HG02610 (cell line): ENCODE measurements at regions not wholly inside any gene's neighbourhood (a gene's known extent, or its start where the extent isn't known, plus 50 kb on each side); places are given as distances from the start of the nearest gene placed in this dataset.

Experiments used
- ATAC-seq: cut with Tn5 transposase; IDR thresholded peaks from one replicate; pipeline ENCODE4 v1.9.1; 2021; ENCODE audit warnings: mild to moderate bottlenecking, moderate library complexity; ENCODE audit not compliant: unreplicated experiment

- ATAC-seq, result no peak
These were observed 480.7 kb downstream of the PRKD1 start for GRCh38 chr14:29446971-29447370.

- no peak for ATAC-seq
These were observed 475.7 kb downstream of the PRKD1 start for GRCh38 chr14:29451941-29452340.

GRCh38 chr14:29453045-29453444, 474.6 kb downstream of the PRKD1 start:
- no peak for ATAC-seq

GRCh38 chr14:29454026-29454693, 473.5 kb downstream of the PRKD1 start:
- no peak for ATAC-seq

- ATAC-seq, result no peak
These were observed 469.1 kb downstream of the PRKD1 start for GRCh38 chr14:29458547-29458946.

GRCh38 chr14:29459531-29459930, 468.1 kb downstream of the PRKD1 start:
- no peak for ATAC-seq

- ATAC-seq, result no peak
These were observed 467.6 kb downstream of the PRKD1 start for GRCh38 chr14:29459969-29460560.

- ATAC-seq, result no peak
These were observed 466.5 kb downstream of the PRKD1 start for GRCh38 chr14:29461101-29461500.

GRCh38 chr14:29461506-29461905, 466.1 kb downstream of the PRKD1 start:
- no peak for ATAC-seq

GRCh38 chr14:29462321-29462720, 465.3 kb downstream of the PRKD1 start:
- no peak for ATAC-seq

- no peak for ATAC-seq
These were observed 464.9 kb downstream of the PRKD1 start for GRCh38 chr14:29462772-29463171.

GRCh38 chr14:29463727-29464395, 463.8 kb downstream of the PRKD1 start:
- no peak for ATAC-seq

GRCh38 chr14:29465095-29465494, 462.6 kb downstream of the PRKD1 start:
- ATAC-seq, result no peak

- ATAC-seq, result no peak
These were observed 452.0 kb downstream of the PRKD1 start for GRCh38 chr14:29475641-29476040.

- ATAC-seq, result no peak
These were observed 441.5 kb downstream of the PRKD1 start for GRCh38 chr14:29486132-29486531.

GRCh38 chr14:29489911-29490425, 437.7 kb downstream of the PRKD1 start:
- no peak for ATAC-seq

GRCh38 chr14:29493849-29494248, 433.8 kb downstream of the PRKD1 start:
- no peak for ATAC-seq

GRCh38 chr14:29494312-29494711, 433.3 kb downstream of the PRKD1 start:
- ATAC-seq, result no peak

GRCh38 chr14:29503903-29504302, 423.7 kb downstream of the PRKD1 start:
- no peak for ATAC-seq

- ATAC-seq, result no peak
These were observed 409.3 kb downstream of the PRKD1 start for GRCh38 chr14:29518335-29518734.

- ATAC-seq, result no peak
These were observed 406.0 kb downstream of the PRKD1 start for GRCh38 chr14:29521526-29522137.
